Endothelial cell of umbilical vein (primary cell): ENCODE measurements at regions not wholly inside any gene's neighbourhood (a gene's known extent, or its start where the extent isn't known, plus 50 kb on each side); places are given as distances from the start of the nearest gene placed in this dataset.

Experiments used
- EZH2 ChIP-seq: IDR thresholded peaks from 2 replicates; pipeline ENCODE4 v1.6.1; 2012; ENCODE audit warnings: borderline replicate concordance, low read depth, mild to moderate bottlenecking, moderate library complexity, low read length, inconsistent platforms; ENCODE audit not compliant: severe bottlenecking
- FOS ChIP-seq: IDR thresholded peaks from 2 replicates; pipeline ENCODE4 v1.6.1; 2011; ENCODE audit warnings: mild to moderate bottlenecking, low read length, moderate library complexity, borderline replicate concordance; ENCODE audit not compliant: insufficient read depth
- GATA2 ChIP-seq: IDR thresholded peaks from 2 replicates; pipeline ENCODE4 v1.7.0; 2011; ENCODE audit warnings: low read depth, mild to moderate bottlenecking, moderate library complexity, mixed read lengths, low read length; ENCODE audit not compliant: insufficient read length, insufficient read depth
- JUN ChIP-seq: IDR thresholded peaks from 2 replicates; pipeline ENCODE4 v1.6.1; 2011; ENCODE audit warnings: borderline replicate concordance, low read depth; ENCODE audit not compliant: insufficient read length, insufficient read depth
- MYC ChIP-seq: IDR thresholded peaks from one replicate; pipeline ENCODE4 v1.6.1; 2011; ENCODE audit warnings: mild to moderate bottlenecking, low read depth, low read length
- POLR2A ChIP-seq: IDR thresholded peaks from 2 replicates; pipeline ENCODE4 v1.6.1; 2012; ENCODE audit warnings: low read depth, mild to moderate bottlenecking, control low read depth, low read length
- POLR2AphosphoS5 ChIP-seq: IDR thresholded peaks from 2 replicates; pipeline ENCODE4 v1.6.1; 2012; ENCODE audit warnings: low read depth, mild to moderate bottlenecking, control low read depth, low read length, moderate library complexity; ENCODE audit not compliant: insufficient read depth
- TF ChIP-seq, protein P1 (sequence below), 2 donors: IDR thresholded peaks; 1 replicate in 1 of 2; 2 replicates in 1 of 2; pipeline ENCODE4 v1.5.1; 2011; ENCODE audit warnings: low read length in 2 of 2, mild to moderate bottlenecking in 2 of 2, moderate library complexity in 2 of 2, control low read depth in 1 of 2, inconsistent platforms in 1 of 2, low read depth in 1 of 2; ENCODE audit not compliant: insufficient read depth in 1 of 2; ENCODE audit errors: extremely low read depth in 1 of 2
- TF ChIP-seq, protein P2 (sequence below): IDR thresholded peaks from 2 replicates; pipeline ENCODE4 v1.6.1; 2011; ENCODE audit not compliant: insufficient read depth, insufficient read length

DNA sequence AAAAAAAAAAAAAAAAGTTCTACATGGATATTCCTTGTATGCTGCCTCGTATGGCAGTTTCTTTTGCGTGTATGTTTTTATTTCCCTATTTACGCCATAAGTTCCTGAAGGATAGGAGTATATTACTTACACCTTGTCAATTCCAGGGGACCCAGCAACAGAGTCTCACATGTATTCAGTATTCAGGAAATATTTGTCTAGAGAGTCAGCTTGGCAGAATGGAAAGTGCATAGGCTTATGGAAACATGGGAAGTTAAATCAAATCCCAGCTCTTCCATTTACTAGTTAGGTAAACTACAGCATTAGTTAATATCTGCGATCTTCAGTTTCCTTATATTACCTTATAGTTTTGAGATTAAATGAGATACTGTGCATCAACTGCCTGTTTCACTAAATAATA, 51.1 kb upstream of the SLC22A16 start:
- TF ChIP-seq EZH2 = no peak
- no peak for TF ChIP-seq POLR2AphosphoS5
- no peak for TF ChIP-seq JUN
- TF ChIP-seq, protein P1, sequence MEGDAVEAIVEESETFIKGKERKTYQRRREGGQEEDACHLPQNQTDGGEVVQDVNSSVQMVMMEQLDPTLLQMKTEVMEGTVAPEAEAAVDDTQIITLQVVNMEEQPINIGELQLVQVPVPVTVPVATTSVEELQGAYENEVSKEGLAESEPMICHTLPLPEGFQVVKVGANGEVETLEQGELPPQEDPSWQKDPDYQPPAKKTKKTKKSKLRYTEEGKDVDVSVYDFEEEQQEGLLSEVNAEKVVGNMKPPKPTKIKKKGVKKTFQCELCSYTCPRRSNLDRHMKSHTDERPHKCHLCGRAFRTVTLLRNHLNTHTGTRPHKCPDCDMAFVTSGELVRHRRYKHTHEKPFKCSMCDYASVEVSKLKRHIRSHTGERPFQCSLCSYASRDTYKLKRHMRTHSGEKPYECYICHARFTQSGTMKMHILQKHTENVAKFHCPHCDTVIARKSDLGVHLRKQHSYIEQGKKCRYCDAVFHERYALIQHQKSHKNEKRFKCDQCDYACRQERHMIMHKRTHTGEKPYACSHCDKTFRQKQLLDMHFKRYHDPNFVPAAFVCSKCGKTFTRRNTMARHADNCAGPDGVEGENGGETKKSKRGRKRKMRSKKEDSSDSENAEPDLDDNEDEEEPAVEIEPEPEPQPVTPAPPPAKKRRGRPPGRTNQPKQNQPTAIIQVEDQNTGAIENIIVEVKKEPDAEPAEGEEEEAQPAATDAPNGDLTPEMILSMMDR (IDR thresholded peaks at IDR 0.05; ENCODE audit: extremely low read depth in 1 of 2, insufficient read depth in 1 of 2, low read depth in 1 of 2, low read length in 2 of 2) = no peak
- TF ChIP-seq, protein P2, sequence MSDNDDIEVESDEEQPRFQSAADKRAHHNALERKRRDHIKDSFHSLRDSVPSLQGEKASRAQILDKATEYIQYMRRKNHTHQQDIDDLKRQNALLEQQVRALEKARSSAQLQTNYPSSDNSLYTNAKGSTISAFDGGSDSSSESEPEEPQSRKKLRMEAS = no peak
- no peak for TF ChIP-seq FOS
- TF ChIP-seq GATA2 = no peak
- no peak for TF ChIP-seq POLR2A
- TF ChIP-seq MYC = no peak
